Fibroblast of skin of left quadriceps (primary cell): ENCODE measurements at regions not wholly inside any gene's neighbourhood (a gene's known extent, or its start where the extent isn't known, plus 50 kb on each side); places are given as distances from the start of the nearest gene placed in this dataset.

Source experiments
- DNase-seq, 2 experiments: peaks; one replicate each; pipeline ENCODE4 v3.0.0-alpha.2; 2013; ENCODE audit warnings: low read depth in 2 of 2

DNA sequence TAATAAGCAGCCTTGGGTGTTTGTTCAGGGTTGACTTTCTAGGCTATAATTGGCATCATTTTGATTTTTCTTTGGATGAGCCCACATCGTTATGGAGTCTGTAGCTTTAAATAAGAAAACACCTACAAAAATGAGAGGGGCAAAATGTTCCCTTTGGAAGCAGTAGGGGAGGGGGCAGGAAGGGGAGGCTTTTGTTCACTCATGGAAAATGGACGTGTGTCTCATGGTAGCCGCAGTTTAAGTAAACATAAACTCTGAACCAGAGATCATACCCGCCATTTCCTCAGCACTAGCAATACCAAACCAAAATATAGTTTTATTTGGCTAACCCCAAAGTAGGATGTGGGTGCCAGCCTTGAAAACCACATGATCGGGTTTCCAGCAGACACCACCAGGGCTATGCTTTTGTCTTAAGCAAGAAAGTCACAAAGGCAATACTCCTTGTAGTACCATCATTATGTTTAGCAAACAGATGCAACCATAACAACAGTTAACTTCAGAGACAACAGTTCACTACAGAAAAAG lies 572.5 kb upstream of the JAG1 start:
- no peak for DNase-seq

- DNase-seq = no peak
Measured at GRCh38 chr20:11247046-11248010, 573.5 kb upstream of the JAG1 start.

GRCh38 chr20:11248011-11248409 lies 574.2 kb upstream of the JAG1 start:
- no peak for DNase-seq

DNA sequence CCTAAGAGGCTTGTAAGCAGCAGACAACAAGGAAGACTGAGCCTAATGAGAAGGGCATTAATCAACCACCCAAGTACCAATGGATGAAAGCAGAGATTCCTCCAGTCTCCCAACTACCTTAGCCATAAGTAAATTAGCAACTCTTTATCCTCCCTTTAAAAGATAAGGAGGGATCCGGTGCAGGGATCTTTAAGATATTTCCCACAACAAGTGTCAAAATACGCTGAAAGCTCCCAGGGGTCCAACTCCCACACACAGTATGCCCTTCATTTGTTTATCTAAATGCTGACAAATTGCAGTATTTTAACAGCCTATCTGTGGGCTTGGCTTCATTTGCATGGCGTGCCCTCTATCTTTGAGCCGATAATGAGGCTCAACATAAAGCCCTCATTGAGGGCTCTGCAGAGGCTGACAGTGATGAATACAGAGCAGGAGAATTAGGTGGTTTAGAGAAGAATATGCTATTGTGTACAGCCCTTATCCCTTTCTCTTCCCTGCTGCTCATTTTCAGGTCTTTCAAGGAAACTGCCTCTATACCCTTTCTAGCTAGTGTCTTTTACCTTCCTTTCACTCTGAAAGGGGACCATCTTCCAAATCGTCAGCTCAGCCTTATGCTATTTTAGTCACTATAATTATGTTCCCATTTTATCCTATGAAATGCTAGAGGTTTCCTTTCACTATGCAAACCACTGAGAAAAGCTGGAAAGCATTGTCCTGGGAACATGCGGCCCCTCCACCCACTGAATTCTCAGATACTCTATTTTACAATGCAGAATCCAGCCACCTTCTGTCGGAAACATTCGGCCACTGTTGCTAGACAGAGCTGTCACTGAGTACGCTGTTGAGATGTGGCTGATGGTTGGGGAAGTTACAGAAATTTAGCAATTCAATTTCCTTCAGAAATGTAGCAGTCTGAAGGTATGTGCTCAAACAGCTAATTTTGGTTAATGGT lies 575.2 kb upstream of the JAG1 start:
- no peak for DNase-seq

GRCh38 chr20:11249683-11250082 lies 575.9 kb upstream of the JAG1 start:
- no peak for DNase-seq

DNA sequence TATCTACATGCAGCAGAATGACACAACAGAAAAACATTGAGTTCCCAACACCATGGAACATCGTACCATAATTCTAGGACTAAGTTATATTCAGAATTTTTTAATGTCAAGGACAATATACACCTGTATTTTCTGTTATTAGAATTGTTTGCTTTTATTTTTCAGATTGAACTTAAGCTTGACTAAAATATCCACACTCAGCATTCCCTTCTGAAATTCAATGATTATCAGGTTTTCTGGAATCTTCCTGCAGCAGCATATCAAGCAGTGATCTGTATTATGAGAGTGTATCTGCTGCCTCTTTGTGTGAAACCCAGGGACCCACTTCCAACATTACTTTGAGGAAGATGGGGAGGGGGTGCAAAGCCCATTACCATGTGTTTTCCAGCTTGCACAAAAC lies 578.6 kb upstream of the JAG1 start:
- no peak for DNase-seq

DNA sequence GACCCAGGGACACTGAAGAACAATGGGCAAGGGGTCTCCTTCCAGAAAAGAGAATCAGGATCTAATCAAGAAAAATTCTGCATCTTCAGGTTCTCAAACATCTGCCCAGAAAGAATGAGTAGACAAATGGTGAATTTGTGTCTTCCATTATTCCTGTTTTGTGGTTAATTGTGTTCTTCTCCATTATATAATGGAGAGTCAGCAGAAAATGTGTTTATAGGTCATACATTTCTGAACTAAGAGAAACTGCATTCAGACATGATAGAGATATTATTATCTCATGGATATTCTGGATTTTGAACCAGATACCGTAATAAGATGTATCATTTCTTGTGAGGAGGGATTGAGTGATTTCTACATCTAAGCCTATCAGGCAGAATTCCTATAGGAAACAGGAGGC lies 581.7 kb upstream of the JAG1 start:
- DNase-seq = no peak

- no peak for DNase-seq
Measured at GRCh38 chr20:11255860-11256259, 582.1 kb upstream of the JAG1 start.

GRCh38 chr20:11260611-11261010 lies 586.8 kb upstream of the JAG1 start:
- no peak for DNase-seq

DNA sequence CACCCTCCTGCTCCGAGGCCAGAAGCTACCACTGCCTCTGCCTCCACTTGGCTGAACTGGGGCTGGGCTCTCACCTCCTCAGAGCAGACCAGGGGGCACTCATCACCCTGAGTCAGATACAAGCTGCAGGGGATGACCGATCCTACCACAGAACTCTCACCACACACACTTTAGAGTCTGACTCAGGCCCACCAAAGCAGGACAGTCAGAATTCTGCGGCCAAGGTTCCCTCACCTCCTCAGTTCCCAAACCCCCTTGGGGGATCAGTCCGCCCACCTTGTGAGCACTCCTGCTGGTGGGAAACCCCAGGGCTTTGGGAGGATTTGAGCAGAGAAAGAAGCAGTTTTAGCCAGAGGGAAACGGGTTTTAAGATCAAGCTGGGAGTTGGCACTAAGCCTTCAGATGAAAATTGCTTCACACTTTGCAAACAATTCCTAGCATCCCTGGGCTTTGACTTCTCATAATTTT lies 587.8 kb upstream of the JAG1 start:
- DNase-seq = peak; percentile 51 to 53

- DNase-seq = no peak
Measured at GRCh38 chr20:11266571-11266970, 592.8 kb upstream of the JAG1 start.

DNA sequence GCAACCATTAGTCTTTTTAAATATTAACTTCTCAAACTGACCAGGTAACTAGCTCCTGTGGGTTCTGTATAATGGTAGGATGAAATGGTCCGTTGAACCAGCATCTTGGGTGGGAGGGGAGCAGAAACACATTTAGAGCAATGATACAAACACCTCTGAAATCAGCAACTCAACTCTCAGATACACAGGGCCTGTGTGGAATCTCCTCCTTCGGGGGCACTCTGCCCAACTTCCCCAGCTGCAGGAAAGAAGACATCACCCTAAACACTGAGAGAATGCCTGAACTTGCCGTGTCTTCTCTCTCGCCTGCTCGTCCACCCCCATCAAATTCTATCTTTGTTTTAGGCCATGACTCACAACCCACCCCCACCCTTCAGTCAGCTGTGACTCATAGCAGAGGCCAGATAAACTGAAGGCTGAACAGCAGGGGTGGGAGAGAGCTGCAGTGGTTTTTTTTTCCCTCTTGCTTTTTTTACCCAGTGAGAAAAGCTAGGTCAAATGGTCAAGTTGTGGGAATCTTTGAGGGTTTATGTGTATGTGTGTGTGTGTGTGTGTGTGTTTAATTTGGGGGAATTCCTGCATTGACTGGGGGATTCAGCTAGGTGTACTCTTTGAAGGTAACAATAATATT lies 593.4 kb upstream of the JAG1 start:
- DNase-seq = peak; percentile 93 to 95

GRCh38 chr20:11267762-11268335 lies 594.0 kb upstream of the JAG1 start:
- DNase-seq = no peak

GRCh38 chr20:11270566-11270965 lies 596.8 kb upstream of the JAG1 start:
- DNase-seq = no peak

DNA sequence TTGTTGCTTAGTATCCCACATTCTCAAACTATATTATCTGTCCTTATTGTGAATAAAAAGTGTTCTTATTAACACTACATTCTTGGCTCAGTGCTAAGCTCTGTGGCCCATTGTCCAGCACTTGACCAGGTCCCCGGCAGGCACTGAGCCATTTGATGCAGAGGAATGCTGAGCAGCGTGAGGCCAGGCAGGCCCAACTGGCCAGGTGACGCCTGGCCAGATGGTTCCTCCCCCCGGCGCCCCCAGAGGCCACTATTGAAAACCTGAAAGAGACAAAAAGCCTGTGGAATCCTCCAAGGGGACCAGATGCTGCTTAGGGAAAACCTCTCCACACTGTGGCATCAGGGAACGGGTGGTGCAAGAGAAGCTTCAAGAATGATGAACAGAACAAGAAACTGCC lies 597.5 kb upstream of the JAG1 start:
- DNase-seq = no peak

- no peak for DNase-seq
Measured at GRCh38 chr20:11271920-11272594, 598.3 kb upstream of the JAG1 start.

GRCh38 chr20:11274141-11274594 lies 600.4 kb upstream of the JAG1 start:
- peak; percentile 56 to 57 for DNase-seq

GRCh38 chr20:11275740-11276139 lies 601.9 kb upstream of the JAG1 start:
- DNase-seq = no peak

GRCh38 chr20:11277170-11277569 lies 603.4 kb upstream of the JAG1 start:
- DNase-seq = no peak

GRCh38 chr20:11277858-11278257 lies 604.1 kb upstream of the JAG1 start:
- DNase-seq = no peak

GRCh38 chr20:11278461-11278860 lies 604.7 kb upstream of the JAG1 start:
- DNase-seq = no peak
